ENCODE measurements at regions not wholly inside any gene's neighbourhood (a gene's known extent, or its start where the extent isn't known, plus 50 kb on each side); places are given as distances from the start of the nearest gene placed in this dataset.

DNA sequence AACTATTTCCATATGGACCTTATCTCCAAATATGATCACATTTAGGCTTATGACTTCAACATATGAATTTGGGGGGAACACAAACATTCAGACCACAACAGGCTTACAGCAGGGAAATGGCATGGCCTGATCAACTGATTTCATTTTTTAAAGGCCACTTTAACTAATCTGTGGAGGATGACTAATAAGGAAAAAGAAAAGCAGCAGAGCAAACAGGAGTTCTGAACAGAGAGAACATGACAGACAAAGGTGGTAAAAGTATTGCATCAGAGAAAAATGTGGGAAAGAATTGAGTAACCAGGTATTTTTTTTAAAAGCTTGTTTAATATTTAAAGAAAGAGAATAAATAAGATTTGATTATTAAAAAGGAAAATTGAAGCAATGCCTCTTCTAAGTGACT lies 366.1 kb upstream of the TMPO start:
- DNase-seq (ENCODE audit: low read depth) = no peak

GRCh38 chr12:98149691-98150210 lies 365.6 kb upstream of the TMPO start:
- no peak for DNase-seq (ENCODE audit: low read depth)

GRCh38 chr12:98151105-98151590 lies 364.2 kb upstream of the TMPO start:
- DNase-seq (ENCODE audit: low read depth) = no peak

GRCh38 chr12:98151984-98152383 lies 363.4 kb upstream of the TMPO start:
- DNase-seq (ENCODE audit: low read depth) = no peak

GRCh38 chr12:98154850-98155249 lies 360.5 kb upstream of the TMPO start:
- no peak for DNase-seq (ENCODE audit: low read depth)

DNA sequence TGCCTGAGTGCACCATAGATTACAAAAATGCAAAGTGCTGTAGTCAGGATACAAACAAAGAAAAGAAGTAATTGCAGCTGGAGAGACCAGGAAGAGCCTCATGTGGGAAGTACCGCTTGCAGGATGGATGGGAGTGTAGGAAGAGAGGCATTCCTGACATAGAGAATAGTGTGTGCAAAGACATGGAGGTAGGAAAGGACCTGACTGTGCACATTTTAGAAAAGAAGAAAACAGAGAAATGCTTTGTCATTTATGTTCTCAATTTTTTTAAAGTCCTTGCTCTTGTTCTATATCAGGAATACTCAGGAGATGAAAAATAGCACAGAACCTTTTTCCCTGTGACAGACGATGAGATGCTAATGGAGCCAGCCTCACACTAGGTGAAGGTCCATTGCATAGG lies 358.7 kb upstream of the TMPO start:
- no peak for DNase-seq (ENCODE audit: low read depth)

DNA sequence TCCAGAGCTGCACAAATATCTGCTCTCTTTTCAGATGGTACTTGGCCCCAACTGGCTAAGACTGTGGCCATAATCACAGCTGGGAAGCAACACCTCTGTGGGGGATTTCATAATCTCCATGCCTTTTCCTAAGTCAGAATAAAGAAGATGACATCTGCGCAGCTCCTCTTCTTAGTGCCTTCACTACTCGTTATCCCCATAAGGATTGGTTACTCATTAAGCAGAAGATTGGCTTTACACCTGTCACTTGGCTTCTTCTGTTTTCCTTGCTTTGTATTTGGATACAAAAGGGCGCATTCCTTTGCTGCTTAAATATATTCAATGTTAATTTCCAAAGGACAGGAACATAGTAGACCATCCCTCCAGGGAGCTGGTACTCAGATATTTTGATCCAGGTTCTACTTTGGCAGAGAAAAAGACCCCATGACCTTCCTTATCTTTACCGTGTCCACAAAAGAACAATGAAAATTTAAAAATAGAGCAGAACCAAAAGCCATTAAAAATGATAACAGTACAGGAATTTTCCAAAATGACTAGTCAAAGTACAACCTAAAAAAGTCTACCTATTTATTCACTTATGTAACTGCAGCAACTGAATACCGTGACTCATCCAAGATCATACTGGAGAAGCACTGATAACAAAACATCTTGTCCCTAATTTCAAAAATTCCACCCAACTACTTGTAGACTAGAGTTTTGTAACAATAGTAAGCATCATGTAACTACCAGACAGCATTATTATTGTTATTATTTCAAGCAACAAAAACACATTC lies 352.3 kb upstream of the TMPO start:
- no peak for DNase-seq (ENCODE audit: low read depth)

DNA sequence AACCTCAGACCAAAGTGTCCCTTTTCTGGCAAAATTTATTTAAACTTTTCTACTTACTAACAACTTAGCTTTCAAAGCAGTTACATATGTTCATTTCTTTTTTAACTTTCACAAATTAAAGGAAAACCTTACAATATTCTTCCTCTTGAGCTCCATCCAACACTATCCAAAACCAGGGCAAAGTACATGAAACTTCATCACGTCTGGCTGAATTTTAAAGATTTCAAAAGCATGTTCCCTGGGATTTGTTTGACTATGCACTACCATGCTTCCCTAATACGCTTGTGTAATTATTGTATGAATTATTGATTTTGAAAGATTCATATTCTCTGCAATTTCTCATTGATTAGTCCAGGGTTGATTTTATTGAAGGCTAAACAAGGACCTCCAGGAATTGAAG lies 343.1 kb upstream of the TMPO start:
- no peak for DNase-seq (ENCODE audit: low read depth)

DNA sequence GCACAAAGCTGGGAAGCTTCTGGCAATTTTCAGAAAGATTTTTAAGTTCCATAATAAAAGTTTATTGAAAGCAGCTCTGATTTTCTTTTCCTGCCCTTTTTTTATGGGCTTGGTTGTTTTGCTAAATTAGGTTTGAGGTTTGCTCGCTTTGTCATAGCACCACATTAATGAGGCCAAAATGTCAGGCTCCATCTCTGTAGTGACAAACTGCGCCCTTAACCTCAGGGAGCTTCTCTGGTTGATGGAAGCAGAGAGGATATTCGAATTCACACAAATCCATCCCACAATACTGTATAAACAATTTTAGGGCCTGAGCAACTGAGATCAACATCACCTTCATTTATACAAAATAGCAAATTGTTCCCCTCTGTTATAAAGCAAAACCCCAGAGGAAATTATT lies 342.6 kb upstream of the TMPO start:
- DNase-seq (ENCODE audit: low read depth) = no peak

GRCh38 chr12:98173773-98174427 lies 341.5 kb upstream of the TMPO start:
- no peak for DNase-seq (ENCODE audit: low read depth)

GRCh38 chr12:98174428-98174809 lies 341.0 kb upstream of the TMPO start:
- DNase-seq (ENCODE audit: low read depth) = no peak

- DNase-seq (ENCODE audit: low read depth) = no peak
Observed at GRCh38 chr12:98178126-98178525, 337.3 kb upstream of the TMPO start.

GRCh38 chr12:98179151-98179550 lies 336.2 kb upstream of the TMPO start:
- no peak for DNase-seq (ENCODE audit: low read depth)

GRCh38 chr12:98180603-98181002 lies 334.8 kb upstream of the TMPO start:
- no peak for DNase-seq (ENCODE audit: low read depth)

DNA sequence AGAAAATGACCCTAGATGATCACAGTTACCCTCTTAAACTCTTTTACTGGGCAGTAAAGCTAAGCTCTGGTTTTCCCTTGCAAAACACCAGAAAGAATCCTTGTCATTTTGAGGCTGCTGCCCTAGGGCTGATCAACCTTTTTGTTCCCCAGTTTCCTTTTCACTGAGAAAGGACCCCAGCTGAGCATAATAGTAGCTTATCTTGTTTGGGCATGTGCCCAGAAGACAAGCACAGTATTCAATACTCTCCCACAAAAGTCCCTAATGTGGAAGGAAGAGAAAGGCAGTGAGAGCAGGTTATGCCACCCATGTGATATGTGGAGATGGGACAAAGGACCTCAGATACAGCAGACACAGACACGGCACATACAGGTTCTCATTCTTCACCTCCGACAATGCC lies 332.6 kb upstream of the TMPO start:
- DNase-seq (ENCODE audit: low read depth) = no peak

- no peak for DNase-seq (ENCODE audit: low read depth)
Observed at GRCh38 chr12:98185606-98186005, 329.8 kb upstream of the TMPO start.

DNA sequence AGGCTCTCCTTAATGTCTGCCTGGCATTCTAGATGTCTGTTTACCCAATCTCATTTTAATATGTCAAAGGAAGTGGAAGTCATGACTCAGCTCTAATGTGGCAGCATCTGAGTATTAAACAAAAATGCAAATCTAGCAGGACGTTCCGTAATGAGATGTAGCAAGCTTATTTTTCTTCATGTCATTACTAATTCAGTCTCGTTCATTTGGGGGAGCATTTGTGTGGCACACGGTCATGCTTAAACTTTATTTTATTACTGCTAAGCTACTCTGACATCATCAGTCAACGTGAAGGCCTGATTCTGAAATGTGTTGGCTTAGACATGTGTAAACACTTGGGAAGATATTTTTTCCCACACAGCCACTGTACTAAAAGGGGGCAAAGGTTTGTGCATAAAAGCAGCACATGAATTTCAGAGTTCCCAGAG lies 326.7 kb upstream of the TMPO start:
- no peak for DNase-seq (ENCODE audit: low read depth)

GRCh38 chr12:98194591-98194990 lies 320.8 kb upstream of the TMPO start:
- DNase-seq (ENCODE audit: low read depth) = no peak

DNA sequence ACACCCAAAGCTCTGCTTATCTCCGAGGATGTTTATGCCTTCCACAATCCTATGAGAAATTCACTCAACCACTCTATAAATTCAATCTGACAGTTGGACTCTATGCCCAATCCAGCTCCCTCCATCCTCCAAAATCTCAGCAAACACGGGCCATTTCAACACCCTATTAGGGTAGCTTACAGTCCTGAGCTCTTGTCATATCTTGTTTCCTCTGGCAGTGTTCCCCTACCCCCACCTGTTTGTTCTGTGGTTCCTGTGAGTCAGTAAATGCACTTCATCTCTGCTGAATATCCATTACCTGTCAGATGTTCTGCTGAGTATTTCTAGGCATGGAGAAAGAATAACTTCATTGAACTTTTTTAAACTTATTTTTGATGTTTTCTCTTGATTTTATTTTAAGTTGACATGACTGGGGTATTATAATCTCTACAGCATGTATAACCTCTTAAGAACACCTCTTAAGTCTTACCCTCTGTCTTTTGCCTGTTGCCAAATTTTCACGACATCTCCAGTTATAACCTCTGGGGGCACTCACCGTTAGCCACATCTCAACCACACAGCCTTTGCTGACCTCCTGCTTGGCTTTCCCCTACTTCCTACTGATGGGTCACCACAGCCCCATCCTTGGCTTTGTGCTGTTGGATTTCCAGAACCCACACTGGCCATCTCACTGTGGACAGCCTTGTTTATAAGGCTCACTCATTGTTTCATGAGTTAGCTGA lies 317.0 kb upstream of the TMPO start:
- no peak for DNase-seq (ENCODE audit: low read depth)

- no peak for DNase-seq (ENCODE audit: low read depth)
Observed at GRCh38 chr12:98208816-98209215, 306.6 kb upstream of the TMPO start.

- DNase-seq (ENCODE audit: low read depth) = no peak
Observed at GRCh38 chr12:98211909-98212695, 303.3 kb upstream of the TMPO start.

DNA sequence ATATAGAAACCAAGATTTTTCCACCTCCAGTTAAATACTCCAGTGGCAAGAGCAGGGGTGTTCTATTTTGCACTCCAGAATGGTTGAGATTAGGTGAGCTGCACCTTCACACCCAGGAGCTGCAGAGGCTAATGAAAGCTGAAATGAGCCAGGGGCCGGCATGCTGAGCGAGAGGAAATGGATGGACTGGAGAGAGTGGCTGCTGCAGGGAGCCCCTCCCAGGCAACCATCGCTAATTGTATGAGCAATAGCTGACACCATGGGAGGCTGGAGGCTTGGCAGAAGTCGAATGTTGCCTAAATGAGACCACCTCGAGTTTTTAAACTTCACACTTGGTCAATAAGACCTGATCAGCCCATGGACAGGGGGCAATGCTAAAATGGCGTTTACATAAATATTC lies 301.8 kb upstream of the TMPO start:
- no peak for DNase-seq (ENCODE audit: low read depth)

All from GM04504 (cell line).